Suprapubic skin (tissue), 4 donors: ENCODE measurements at regions not wholly inside any gene's neighbourhood (a gene's known extent, or its start where the extent isn't known, plus 50 kb on each side); places are given as distances from the start of the nearest gene placed in this dataset.

Source experiments
- DNase-seq, 2 donors: peaks; one replicate each; pipeline ENCODE4 v3.0.0-alpha.2; 2019; ENCODE audit warnings: low spot score in 2 of 2
- H3K27ac ChIP-seq: fragments of 200-600 bp; sonication (generic); one replicate; pipeline ENCODE4 v1.5.1; 2019
- H3K27me3 ChIP-seq: fragments of 200-600 bp; sonication (generic); one replicate; pipeline ENCODE4 v1.5.1; 2019
- H3K36me3 ChIP-seq: fragments of 200-600 bp; sonication (generic); one replicate; pipeline ENCODE4 v1.5.1; 2019
- H3K4me1 ChIP-seq: fragments of 200-600 bp; sonication (generic); one replicate; pipeline ENCODE4 v1.5.1; 2019
- H3K4me3 ChIP-seq: fragments of 200-600 bp; sonication (generic); one replicate; pipeline ENCODE4 v1.5.1; 2019; ENCODE audit warnings: mild to moderate bottlenecking
- H3K9me3 ChIP-seq: fragments of 200-600 bp; sonication (generic); one replicate; pipeline ENCODE4 v1.5.1; 2019
- EP300 ChIP-seq: sonication (generic); formaldehyde crosslinking; IDR thresholded peaks from one replicate; pipeline ENCODE4 v1.6.1; 2017; ENCODE audit warnings: antibody characterized with exemption
- POLR2A ChIP-seq, 2 donors: fragments of 450-650 bp; IDR thresholded peaks; one replicate each; pipeline ENCODE4 v1.6.1; 2017; ENCODE audit warnings: antibody characterized with exemption in 2 of 2, mild to moderate bottlenecking in 2 of 2, moderate library complexity in 2 of 2
- POLR2AphosphoS5 ChIP-seq, 3 donors: sonication (generic); formaldehyde crosslinking; IDR thresholded peaks; one replicate each; pipeline ENCODE4 v1.6.1; 2017; ENCODE audit warnings: antibody characterized with exemption in 3 of 3
- WGBS: methylation state at CpG from one replicate; pipeline ENCODE4 v1.1.5; 2018; 5-methylcytosine and 5-hydroxymethylcytosine counted together
- TF ChIP-seq, protein P1 (sequence below), 2 donors: fragments of 200-600 bp in 1 of 2; fragments of 450-650 bp in 1 of 2; sonication (generic) in 1 of 2; IDR thresholded peaks; one replicate each; pipeline ENCODE4 v1.5.1; 2016 to 2019; ENCODE audit warnings: antibody characterized with exemption in 2 of 2, mild to moderate bottlenecking in 1 of 2, moderate library complexity in 1 of 2

DNA sequence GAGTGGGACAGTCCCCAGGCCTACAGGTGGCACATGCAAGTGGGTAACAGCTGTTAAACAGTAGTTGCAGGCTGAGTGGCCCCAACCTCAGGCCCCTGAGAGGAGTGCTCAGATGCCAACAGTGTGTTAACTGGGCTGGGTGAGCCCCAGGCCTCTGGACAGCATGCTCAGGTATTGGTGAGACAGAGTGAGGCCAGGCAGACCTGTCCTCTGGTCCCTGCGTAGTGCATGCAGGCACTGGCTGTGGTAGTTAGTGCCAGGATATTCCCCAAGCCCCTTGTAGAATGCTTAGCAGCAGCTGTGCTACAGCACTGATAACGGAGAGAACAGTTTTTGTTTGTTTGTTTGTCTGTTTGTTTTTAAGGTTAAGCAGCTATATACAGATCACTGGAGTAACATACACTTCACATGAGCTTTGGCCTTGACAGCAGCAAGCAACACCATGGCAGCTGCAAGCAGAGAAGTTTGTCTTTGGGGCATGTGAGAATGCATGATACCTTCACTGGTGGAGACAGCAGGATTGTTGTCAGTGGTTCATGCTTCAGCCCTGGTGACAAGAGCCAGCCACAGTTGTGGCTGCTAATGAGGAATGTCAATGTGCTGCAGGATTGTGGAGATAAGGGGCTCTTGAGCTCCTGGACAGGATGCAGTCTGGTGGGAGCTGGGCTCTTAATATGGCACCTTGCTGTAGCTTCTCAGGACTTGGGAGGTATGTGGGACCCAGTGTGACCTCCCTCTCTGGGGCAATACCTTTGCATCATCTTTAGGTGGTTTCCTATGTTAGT, 614.4 kb downstream of the CDH11 start:
- Histone ChIP-seq H3K27ac (no peak overlapping the region), H3K27me3 (no peaks in the 10 kb centered on the region), H3K36me3 (no peaks in the 10 kb centered on the region), H3K9me3 (no peaks in the 10 kb centered on the region), H3K4me3 (no peak overlapping the region), H3K4me1 (no peaks in the 10 kb centered on the region)
- no peak for DNase-seq
- WGBS, result 100% methylated on average over 2 of the region's 2 CpGs
- TF ChIP-seq EP300 (no peak), POLR2A (IDR thresholded peaks at IDR 0.05) (no peak), POLR2AphosphoS5 (IDR thresholded peaks at IDR 0.05) (no peak)
- TF ChIP-seq, protein P1, sequence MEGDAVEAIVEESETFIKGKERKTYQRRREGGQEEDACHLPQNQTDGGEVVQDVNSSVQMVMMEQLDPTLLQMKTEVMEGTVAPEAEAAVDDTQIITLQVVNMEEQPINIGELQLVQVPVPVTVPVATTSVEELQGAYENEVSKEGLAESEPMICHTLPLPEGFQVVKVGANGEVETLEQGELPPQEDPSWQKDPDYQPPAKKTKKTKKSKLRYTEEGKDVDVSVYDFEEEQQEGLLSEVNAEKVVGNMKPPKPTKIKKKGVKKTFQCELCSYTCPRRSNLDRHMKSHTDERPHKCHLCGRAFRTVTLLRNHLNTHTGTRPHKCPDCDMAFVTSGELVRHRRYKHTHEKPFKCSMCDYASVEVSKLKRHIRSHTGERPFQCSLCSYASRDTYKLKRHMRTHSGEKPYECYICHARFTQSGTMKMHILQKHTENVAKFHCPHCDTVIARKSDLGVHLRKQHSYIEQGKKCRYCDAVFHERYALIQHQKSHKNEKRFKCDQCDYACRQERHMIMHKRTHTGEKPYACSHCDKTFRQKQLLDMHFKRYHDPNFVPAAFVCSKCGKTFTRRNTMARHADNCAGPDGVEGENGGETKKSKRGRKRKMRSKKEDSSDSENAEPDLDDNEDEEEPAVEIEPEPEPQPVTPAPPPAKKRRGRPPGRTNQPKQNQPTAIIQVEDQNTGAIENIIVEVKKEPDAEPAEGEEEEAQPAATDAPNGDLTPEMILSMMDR (IDR thresholded peaks at IDR 0.05), result no peak

DNA sequence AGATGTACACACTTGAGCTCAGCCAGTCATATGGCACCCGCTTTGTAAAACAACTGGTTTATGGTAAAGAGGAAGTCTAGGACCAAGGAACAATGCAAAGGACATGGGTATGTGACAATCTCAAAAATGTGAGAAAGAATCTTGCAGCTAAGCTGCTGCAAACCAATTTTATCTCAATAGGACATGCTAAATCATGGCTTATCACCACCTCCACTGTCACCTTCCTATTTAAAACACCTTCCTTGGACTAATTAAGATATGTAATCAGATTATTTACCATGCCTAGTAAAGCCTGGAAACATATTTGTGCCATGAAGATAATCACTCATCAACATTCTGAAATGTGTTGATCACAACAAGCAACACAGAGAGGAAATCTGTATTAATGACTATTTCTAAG, 622.7 kb downstream of the CDH11 start:
- no peak overlapping the region for H3K27ac ChIP-seq
- DNase-seq, result no peak
- no peaks in the 10 kb centered on the region for H3K27me3 ChIP-seq
- WGBS, result 84% methylated on average over 1 of the region's 1 CpG
- no peaks in the 10 kb centered on the region for H3K9me3 ChIP-seq
- H3K36me3 ChIP-seq, result no peaks in the 10 kb centered on the region
- H3K4me1 ChIP-seq, result no peaks in the 10 kb centered on the region
- no peak for TF ChIP-seq POLR2A (IDR thresholded peaks at IDR 0.05)
- TF ChIP-seq, protein P1 (IDR thresholded peaks at IDR 0.05), result no peak
- H3K4me3 ChIP-seq, result no peak overlapping the region

DNA sequence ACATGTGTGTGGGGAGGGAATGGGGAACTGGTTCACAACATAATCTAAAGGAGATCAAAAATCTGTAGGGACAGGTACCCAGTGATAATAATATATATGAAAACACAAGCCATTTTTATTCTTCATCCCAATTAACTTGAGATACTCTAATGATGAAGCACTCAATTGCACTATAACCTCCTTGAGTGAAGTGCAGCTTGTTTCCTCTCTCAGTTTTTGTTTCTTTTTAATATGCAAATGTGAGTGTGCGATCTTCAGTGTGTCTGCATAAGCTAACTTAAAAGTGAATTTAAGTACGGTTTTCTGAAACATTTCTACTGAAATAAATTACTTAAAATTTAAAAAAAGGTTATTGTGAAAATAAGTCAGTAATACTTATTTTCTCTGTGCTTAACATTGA, 623.5 kb downstream of the CDH11 start:
- no peaks in the 10 kb centered on the region for H3K27me3 ChIP-seq
- no peaks in the 10 kb centered on the region for H3K4me1 ChIP-seq
- no peak for TF ChIP-seq POLR2A (IDR thresholded peaks at IDR 0.05)
- TF ChIP-seq POLR2AphosphoS5 (IDR thresholded peaks at IDR 0.05), result no peak
- no peak for TF ChIP-seq EP300
- TF ChIP-seq, protein P1 (IDR thresholded peaks at IDR 0.05), result no peak
- DNase-seq, result no peak
- no peak overlapping the region for H3K4me3 ChIP-seq
- no peaks in the 10 kb centered on the region for H3K36me3 ChIP-seq
- H3K27ac ChIP-seq, result no peak overlapping the region
- WGBS, result 90% methylated on average over 2 of the region's 2 CpGs
- no peaks in the 10 kb centered on the region for H3K9me3 ChIP-seq

DNA sequence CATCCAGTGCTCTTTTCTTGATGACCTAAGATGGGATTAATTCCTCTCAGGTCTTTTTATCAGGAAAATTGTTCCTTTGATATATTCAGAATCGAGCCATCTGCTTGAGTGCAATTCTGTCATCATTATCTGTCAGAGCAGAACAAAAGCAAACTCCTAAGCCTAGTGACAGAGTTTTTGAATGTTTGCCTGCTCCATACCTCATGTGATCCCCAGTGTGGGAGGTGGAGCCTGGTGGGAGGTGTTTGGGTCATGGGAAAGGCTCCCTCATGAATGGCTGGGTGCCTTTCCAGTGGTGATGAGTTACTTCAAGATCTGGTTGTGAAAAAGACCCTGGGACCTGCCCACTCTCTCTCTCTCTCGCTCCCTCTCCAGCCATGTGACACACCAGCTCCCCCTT, 628.2 kb downstream of the CDH11 start:
- H3K27ac ChIP-seq, result no peak overlapping the region
- no peaks in the 10 kb centered on the region for H3K27me3 ChIP-seq
- peaks cover 5% of the 10 kb centered on the region for H3K4me1 ChIP-seq
- TF ChIP-seq POLR2AphosphoS5 (IDR thresholded peaks at IDR 0.05) (no peak), EP300 (no peak), POLR2A (IDR thresholded peaks at IDR 0.05) (no peak)
- TF ChIP-seq, protein P1 (IDR thresholded peaks at IDR 0.05), result no peak
- no peaks in the 10 kb centered on the region for H3K9me3 ChIP-seq
- H3K4me3 ChIP-seq, result no peak overlapping the region
- no peaks in the 10 kb centered on the region for H3K36me3 ChIP-seq
- 61% methylated on average over 2 of the region's 2 CpGs for WGBS
- DNase-seq, result no peak

DNA sequence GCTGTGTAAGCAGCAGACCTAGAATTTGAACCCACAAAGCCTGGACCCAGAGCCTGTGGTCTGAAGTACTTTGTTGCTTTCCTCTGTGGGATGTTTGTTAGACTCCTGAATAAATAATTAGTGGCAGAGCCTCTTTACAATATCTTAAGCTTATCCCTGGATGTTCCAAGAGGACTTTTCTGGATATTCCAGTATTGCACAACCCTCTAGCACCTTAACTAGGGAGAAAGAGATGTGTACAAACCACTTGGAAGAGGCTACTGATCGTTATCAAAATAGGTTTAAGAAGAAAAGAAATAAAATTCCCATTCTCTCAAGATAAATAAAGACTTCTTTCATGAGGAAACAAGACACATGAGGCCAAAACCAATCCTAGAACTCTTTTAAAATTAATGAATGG, 632.4 kb downstream of the CDH11 start:
- peaks cover 5% of the 10 kb centered on the region for H3K4me1 ChIP-seq
- no peaks in the 10 kb centered on the region for H3K27me3 ChIP-seq
- no peaks in the 10 kb centered on the region for H3K9me3 ChIP-seq
- no peaks in the 10 kb centered on the region for H3K36me3 ChIP-seq
- no peak overlapping the region for H3K4me3 ChIP-seq
- no peak for TF ChIP-seq POLR2AphosphoS5 (IDR thresholded peaks at IDR 0.05)
- no peak for TF ChIP-seq EP300
- TF ChIP-seq, protein P1 (IDR thresholded peaks at IDR 0.05), result no peak
- TF ChIP-seq POLR2A (IDR thresholded peaks at IDR 0.05), result no peak
- no peak for DNase-seq
- 39% methylated on average over 1 of the region's 1 CpG for WGBS
- H3K27ac ChIP-seq, result no peak overlapping the region
